Endothelial cell of umbilical vein (primary cell): ENCODE measurements at regions not wholly inside any gene's neighbourhood (a gene's known extent, or its start where the extent isn't known, plus 50 kb on each side); places are given as distances from the start of the nearest gene placed in this dataset.

Experiments used
- BruUV-seq: library from RNA; stranded (reverse); fragments of 400-500 nt; replicated peaks from 2 replicates; lab custom pipeline; 2021; lab: Mats Ljungman, UMichigan
- CTCF ChIA-PET: fragments of 300-600, 350-600 bp; sonication (Branson Sonifier 250); formaldehyde crosslinking; loops from one replicate; lab custom pipeline; 2021; ENCODE audit warnings: antibody characterized with exemption, inconsistent platforms; lab: Charles Lee
- POLR2A ChIA-PET: fragments of 300-600, 350-600 bp; sonication (Branson Sonifier 250); formaldehyde crosslinking; loops from one replicate; lab custom pipeline; 2021; ENCODE audit warnings: antibody characterized with exemption, inconsistent platforms; lab: Charles Lee
- DNase-seq: peaks from one replicate; pipeline ENCODE4 v3.0.0-alpha.2; 2011; ENCODE audit warnings: low read depth, low spot score
- FAIRE-seq: peaks from 2 replicates; lab custom pipeline; 2011; peaks lifted over from hg19 to GRCh38; lab: Jason Lieb, UNC
- H2AFZ ChIP-seq: 2 replicates; pipeline ENCODE4 v1.6.0; 2012; ENCODE audit warnings: low read depth, low read length, control low read depth, inconsistent platforms
- H3K27ac ChIP-seq: 2 replicates; pipeline ENCODE4 v1.5.1; 2011; ENCODE audit warnings: low read depth, mild to moderate bottlenecking, control low read depth, low read length, moderate library complexity; ENCODE audit not compliant: insufficient read depth
- H3K27me3 ChIP-seq, 2 experiments: 2 replicates each; pipeline versions ENCODE4 v1.6.0 to v1.6.1; 2011; ENCODE audit warnings: low read length in 2 of 2, mixed read lengths in 1 of 2; ENCODE audit not compliant: control insufficient read depth in 2 of 2, insufficient read depth in 2 of 2
- H3K36me3 ChIP-seq, 2 experiments: 2 replicates in 1 of 2; 3 replicates in 1 of 2; pipeline ENCODE4 v1.5.1; 2011; ENCODE audit warnings: low read length in 2 of 2, mild to moderate bottlenecking in 1 of 2, moderate library complexity in 1 of 2; ENCODE audit not compliant: control insufficient read depth in 2 of 2, insufficient read depth in 2 of 2; ENCODE audit errors: extremely low read depth in 1 of 2
- H3K4me1 ChIP-seq: 3 replicates; pipeline ENCODE4 v1.5.1; 2011; ENCODE audit warnings: mild to moderate bottlenecking, low read length; ENCODE audit not compliant: control insufficient read depth, insufficient read depth; ENCODE audit errors: extremely low read depth
- H3K4me2 ChIP-seq: 2 replicates; pipeline ENCODE4 v1.6.1; 2011; ENCODE audit warnings: low read length, control low read depth, mixed read lengths; ENCODE audit not compliant: insufficient read depth
- H3K4me3 ChIP-seq, 3 experiments: fragments of 200-600 bp in 1 of 3; sonication (generic), shearing (Covaris generic) in 1 of 3; replicated peaks in 1 of 3; 2 replicates each; pipeline ENCODE4 v1.5.1; 2011 to 2016; ENCODE audit warnings: control low read depth in 3 of 3, low read length in 3 of 3, mild to moderate bottlenecking in 2 of 3, inconsistent platforms in 1 of 3, low read depth in 1 of 3, moderate library complexity in 1 of 3; ENCODE audit not compliant: insufficient read depth in 1 of 3
- H3K79me2 ChIP-seq: 2 replicates; pipeline ENCODE4 v1.6.0; 2012; ENCODE audit warnings: low read length, inconsistent platforms; ENCODE audit not compliant: control insufficient read depth, insufficient read depth
- H3K9ac ChIP-seq: replicated peaks from 2 replicates; pipeline ENCODE3; 2011; ENCODE audit warnings: low read length, control low read depth; ENCODE audit not compliant: insufficient read depth; ENCODE audit errors: extremely low read depth
- H3K9me1 ChIP-seq: replicated peaks from 3 replicates; pipeline ENCODE4 v1.6.0; 2011; ENCODE audit warnings: mild to moderate bottlenecking, low read length; ENCODE audit not compliant: control insufficient read depth, insufficient read depth; ENCODE audit errors: extremely low read depth
- H3K9me3 ChIP-seq: replicated peaks from 2 replicates; pipeline ENCODE4 v1.5.1; 2012; ENCODE audit warnings: low read length, inconsistent platforms; ENCODE audit not compliant: control insufficient read depth, insufficient read depth
- H4K20me1 ChIP-seq: replicated peaks from 2 replicates; pipeline ENCODE3; 2011; ENCODE audit warnings: mild to moderate bottlenecking, low read length; ENCODE audit not compliant: control insufficient read depth, insufficient read depth; ENCODE audit errors: extremely low read depth
- CTCF ChIP-seq, 2 donors: IDR thresholded peaks; 1 replicate in 1 of 2; 2 replicates in 1 of 2; pipeline ENCODE4 v1.5.1; 2011; ENCODE audit warnings: low read length in 2 of 2, mild to moderate bottlenecking in 2 of 2, moderate library complexity in 2 of 2, control low read depth in 1 of 2, inconsistent platforms in 1 of 2, low read depth in 1 of 2; ENCODE audit not compliant: insufficient read depth in 1 of 2; ENCODE audit errors: extremely low read depth in 1 of 2
- EZH2 ChIP-seq: IDR thresholded peaks from 2 replicates; pipeline ENCODE4 v1.6.1; 2012; ENCODE audit warnings: borderline replicate concordance, low read depth, mild to moderate bottlenecking, moderate library complexity, low read length, inconsistent platforms; ENCODE audit not compliant: severe bottlenecking
- FOS ChIP-seq: IDR thresholded peaks from 2 replicates; pipeline ENCODE4 v1.6.1; 2011; ENCODE audit warnings: mild to moderate bottlenecking, low read length, moderate library complexity, borderline replicate concordance; ENCODE audit not compliant: insufficient read depth
- GATA2 ChIP-seq: IDR thresholded peaks from 2 replicates; pipeline ENCODE4 v1.7.0; 2011; ENCODE audit warnings: low read depth, mild to moderate bottlenecking, moderate library complexity, mixed read lengths, low read length; ENCODE audit not compliant: insufficient read length, insufficient read depth
- JUN ChIP-seq: IDR thresholded peaks from 2 replicates; pipeline ENCODE4 v1.6.1; 2011; ENCODE audit warnings: borderline replicate concordance, low read depth; ENCODE audit not compliant: insufficient read length, insufficient read depth
- MAX ChIP-seq: IDR thresholded peaks from 2 replicates; pipeline ENCODE4 v1.6.1; 2011; ENCODE audit not compliant: insufficient read depth, insufficient read length
- MYC ChIP-seq: IDR thresholded peaks from one replicate; pipeline ENCODE4 v1.6.1; 2011; ENCODE audit warnings: mild to moderate bottlenecking, low read depth, low read length
- POLR2A ChIP-seq: IDR thresholded peaks from 2 replicates; pipeline ENCODE4 v1.6.1; 2012; ENCODE audit warnings: low read depth, mild to moderate bottlenecking, control low read depth, low read length
- POLR2AphosphoS5 ChIP-seq: IDR thresholded peaks from 2 replicates; pipeline ENCODE4 v1.6.1; 2012; ENCODE audit warnings: low read depth, mild to moderate bottlenecking, control low read depth, low read length, moderate library complexity; ENCODE audit not compliant: insufficient read depth
- dilution Hi-C: fragments of 300-500 bp; cut with MboI; formaldehyde crosslinking; loops from one replicate; pipeline ENCODE4 v1.15.0; 2019; ENCODE audit warnings: low sequenced_read_pairs; ENCODE audit not compliant: extremely low pct_ligation_motif_present
- intact Hi-C: fragments of 100-400 bp; cut with micrococcal nuclease; formaldehyde crosslinking; loops from one replicate; pipeline ENCODE4 v1.10.0; 2022

GRCh38 chr10:64306729-64307327, 785.6 kb downstream of the REEP3 start:
- H3K9me1 ChIP-seq = no peaks in the 10 kb centered on the region
- intact Hi-C loops (no loop called here), dilution Hi-C loops (no loop called here)
- TF ChIP-seq EZH2 (no peak), MYC (no peak), POLR2AphosphoS5 (no peak), FOS (no peak), CTCF (IDR thresholded peaks at IDR 0.05; ENCODE audit: extremely low read depth in 1 of 2, insufficient read depth in 1 of 2, low read depth in 1 of 2, low read length in 2 of 2) (no peak), POLR2A (no peak), GATA2 (no peak), JUN (no peak), MAX (no peak)
- H3K27ac ChIP-seq = no peak overlapping the region
- H3K36me3 ChIP-seq = no peaks in the 10 kb centered on the region
- H4K20me1 ChIP-seq = no peaks in the 10 kb centered on the region
- no peak overlapping the region for H3K4me2 ChIP-seq
- BruUV-seq = no TSS peak
- no peak for FAIRE-seq
- DNase-seq = no peak
- no peak overlapping the region for H3K9ac ChIP-seq
- no peak overlapping the region for H3K4me3 ChIP-seq
- no peaks in the 10 kb centered on the region for H3K9me3 ChIP-seq
- H3K27me3 ChIP-seq = no peaks in the 10 kb centered on the region
- POLR2A ChIA-PET = no interaction called here
- no peaks in the 10 kb centered on the region for H3K79me2 ChIP-seq
- CTCF ChIA-PET = no interaction called here
- no peak overlapping the region for H2AFZ ChIP-seq
- H3K4me1 ChIP-seq = no peaks in the 10 kb centered on the region
